ENCODE measurements at regions not wholly inside any gene's neighbourhood (a gene's known extent, or its start where the extent isn't known, plus 50 kb on each side); places are given as distances from the start of the nearest gene placed in this dataset.
A peak's percentile ranks its signal among the peaks of the same experiment; 100 is the strongest.
"Not testable (repeated sequence)": the region's sequence is repeated elsewhere in the genome, so short reads cannot be mapped to it uniquely, and the experiment has no call there.

DNA sequence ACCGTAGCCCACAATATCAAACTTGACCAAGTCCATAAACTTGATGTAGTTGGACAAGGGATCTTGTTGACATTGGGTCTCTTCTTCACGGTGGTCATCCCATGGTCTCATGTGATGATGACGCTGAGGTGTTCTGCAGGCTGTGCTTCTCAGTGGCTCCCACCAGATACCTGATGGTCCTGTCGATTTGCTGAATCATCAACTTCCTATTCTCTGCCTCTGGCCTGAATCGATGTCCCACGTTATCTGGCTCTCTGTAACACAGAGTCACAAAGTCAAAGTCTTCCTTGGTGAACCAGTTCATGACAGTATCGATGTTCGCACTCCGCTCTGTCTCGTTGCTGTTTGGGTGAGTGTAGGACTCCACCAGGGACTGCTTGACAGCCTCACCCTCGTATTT is 217.2 kb upstream of the FRG2C start:
- H3K4me1 ChIP-seq (ENCODE audit: control insufficient read depth in 1 of 2, insufficient read depth in 2 of 2, low read depth in 1 of 2, low read length in 1 of 2); POLR2A ChIA-PET: not testable (repeated sequence)

DNA sequence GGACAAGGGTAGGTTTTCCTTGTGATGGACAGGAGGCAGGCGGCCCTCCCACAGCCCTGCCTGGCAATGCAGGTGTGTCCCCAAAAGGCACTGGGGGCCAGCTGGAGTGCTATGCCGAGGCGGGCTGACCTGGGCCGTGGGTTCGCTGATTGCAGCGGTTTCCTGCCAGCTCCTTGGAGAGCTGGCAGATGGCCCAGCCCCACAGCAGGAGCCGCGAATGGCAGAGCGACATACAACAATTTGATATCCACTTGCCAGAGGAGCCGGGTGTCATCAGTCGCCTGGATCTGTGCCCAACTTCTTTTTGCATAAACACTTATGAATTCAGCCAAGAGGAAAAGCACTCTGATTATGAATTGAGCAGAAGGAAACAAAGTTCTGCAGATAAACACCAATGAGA is 210.8 kb upstream of the FRG2C start:
- not testable (repeated sequence) for H3K9me3 ChIP-seq; H4K20me1 ChIP-seq (ENCODE audit: insufficient read depth); H2AFZ ChIP-seq (ENCODE audit: low read depth); H3K9ac ChIP-seq; H3K4me2 ChIP-seq; H3K79me2 ChIP-seq (ENCODE audit: insufficient read depth); H3K4me3 ChIP-seq (ENCODE audit: low read depth in 2 of 2, low read length in 1 of 2); H3K27me3 ChIP-seq (ENCODE audit: insufficient read depth); H3K4me1 ChIP-seq (ENCODE audit: control insufficient read depth in 1 of 2, insufficient read depth in 2 of 2, low read depth in 1 of 2, low read length in 1 of 2); H3K36me3 ChIP-seq (replicated peaks in 1 of 2; ENCODE audit: control insufficient read depth in 1 of 2, insufficient read depth in 2 of 2, low read length in 1 of 2); H3F3A ChIP-seq (replicated peaks; ENCODE audit: insufficient read depth); H3K9me2 ChIP-seq
- ChIA-PET POLR2A (interaction anchor here (0.6 kb wide), 1 partner anchor 18 kb away, joined by 3 read pairs; no protein-coding TSS in a partner anchor), CTCF (interaction anchor here (1.1 kb wide), 1 partner anchor 262 kb away, joined by 3 read pairs; no protein-coding TSS in a partner anchor)
- 16% methylated on average over 6 of the region's 11 CpGs for WGBS (ENCODE audit: low lambda C conversion rate)
- H3K27ac ChIP-seq (ENCODE audit: low read depth in 2 of 2, low read length in 1 of 2): peak overlapping the region in 1 of 2 experiments; percentile 67; a peak in 1 of 4 replicates
- DNase-seq: peak; percentile 66

More for the DNA sequence above, 217.2 kb upstream of the FRG2C start:
- 72% methylated on average over 11 of the region's 11 CpGs for WGBS (ENCODE audit: low lambda C conversion rate)
- H3K9me3 ChIP-seq; H3K36me3 ChIP-seq (replicated peaks in 1 of 2; ENCODE audit: control insufficient read depth in 1 of 2, insufficient read depth in 2 of 2, low read length in 1 of 2); H4K20me1 ChIP-seq (ENCODE audit: insufficient read depth); H3K9me2 ChIP-seq; H3K4me3 ChIP-seq (ENCODE audit: low read depth in 2 of 2, low read length in 1 of 2); H3K9ac ChIP-seq; H2AFZ ChIP-seq (ENCODE audit: low read depth); H3K4me2 ChIP-seq; H3K27ac ChIP-seq (ENCODE audit: low read depth in 2 of 2, low read length in 1 of 2); H3F3A ChIP-seq (replicated peaks; ENCODE audit: insufficient read depth); H3K27me3 ChIP-seq (ENCODE audit: insufficient read depth); DNase-seq; CTCF ChIA-PET; H3K79me2 ChIP-seq (ENCODE audit: insufficient read depth): not testable (repeated sequence)

DNA sequence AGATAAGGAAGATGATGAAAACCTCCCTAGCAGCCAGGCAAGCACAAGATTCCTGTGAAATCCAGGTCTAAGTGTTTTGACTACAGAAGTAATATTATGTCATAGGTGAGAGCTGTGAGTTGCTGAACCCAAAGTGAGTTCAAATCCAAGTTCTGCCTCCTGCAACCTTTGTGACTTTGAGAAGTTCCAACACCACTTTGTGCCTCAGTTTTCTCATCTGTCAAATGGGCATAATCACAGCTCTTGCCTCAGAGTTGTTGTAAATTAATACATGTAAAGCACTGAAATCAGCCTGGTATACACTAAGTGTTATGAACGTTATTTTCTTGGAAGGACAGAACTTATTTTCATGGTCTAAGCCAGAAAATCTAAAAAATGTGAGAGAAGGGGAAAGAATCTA is 210.3 kb upstream of the FRG2C start:
- H3K9me2 ChIP-seq; H3F3A ChIP-seq (replicated peaks; ENCODE audit: insufficient read depth); H3K79me2 ChIP-seq (ENCODE audit: insufficient read depth); H3K9me3 ChIP-seq; H3K4me1 ChIP-seq (ENCODE audit: control insufficient read depth in 1 of 2, insufficient read depth in 2 of 2, low read depth in 1 of 2, low read length in 1 of 2); H3K36me3 ChIP-seq (replicated peaks in 1 of 2; ENCODE audit: control insufficient read depth in 1 of 2, insufficient read depth in 2 of 2, low read length in 1 of 2); DNase-seq; H2AFZ ChIP-seq (ENCODE audit: low read depth); H4K20me1 ChIP-seq (ENCODE audit: insufficient read depth); H3K27me3 ChIP-seq (ENCODE audit: insufficient read depth); H3K4me2 ChIP-seq; H3K4me3 ChIP-seq (ENCODE audit: low read depth in 2 of 2, low read length in 1 of 2); H3K27ac ChIP-seq (ENCODE audit: low read depth in 2 of 2, low read length in 1 of 2); H3K9ac ChIP-seq: not testable (repeated sequence)
- ChIA-PET CTCF (interaction anchor here (1.1 kb wide), 1 partner anchor 262 kb away, joined by 3 read pairs; no protein-coding TSS in a partner anchor), POLR2A (interaction anchor here (0.6 kb wide), 1 partner anchor 19 kb away, joined by 3 read pairs; no protein-coding TSS in a partner anchor)
- 31% methylated on average over 1 of the region's 1 CpG for WGBS (ENCODE audit: low lambda C conversion rate)

DNA sequence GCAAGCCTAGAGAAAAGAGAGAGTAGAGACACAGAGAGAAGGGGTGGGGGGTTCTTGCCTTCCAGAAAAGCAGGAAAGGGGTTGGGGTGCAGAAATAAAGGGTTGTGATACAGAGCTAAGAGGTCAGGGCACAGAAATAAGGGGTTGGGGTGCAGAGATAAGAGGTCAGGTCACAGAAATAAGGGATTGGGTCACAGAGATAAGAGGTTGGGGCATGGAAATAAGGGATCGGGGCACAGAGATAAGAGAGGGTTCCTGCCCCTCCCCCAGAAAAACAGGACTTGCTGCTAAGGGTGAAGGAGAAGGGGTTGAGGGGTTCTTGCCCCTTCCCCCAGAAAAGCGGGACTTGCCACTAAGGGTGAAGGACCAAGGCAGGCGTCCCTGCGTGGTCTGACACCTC is 189.6 kb upstream of the FRG2C start:
- H3K4me1 ChIP-seq (ENCODE audit: control insufficient read depth in 1 of 2, insufficient read depth in 2 of 2, low read depth in 1 of 2, low read length in 1 of 2); H3K79me2 ChIP-seq (ENCODE audit: insufficient read depth); H3K27ac ChIP-seq (ENCODE audit: low read depth in 2 of 2, low read length in 1 of 2); CTCF ChIA-PET; H3K27me3 ChIP-seq (ENCODE audit: insufficient read depth); H2AFZ ChIP-seq (ENCODE audit: low read depth); DNase-seq; H3K9me2 ChIP-seq; H3K4me3 ChIP-seq (ENCODE audit: low read depth in 2 of 2, low read length in 1 of 2); H3K4me2 ChIP-seq; POLR2A ChIA-PET; H4K20me1 ChIP-seq (ENCODE audit: insufficient read depth); H3K36me3 ChIP-seq (replicated peaks in 1 of 2; ENCODE audit: control insufficient read depth in 1 of 2, insufficient read depth in 2 of 2, low read length in 1 of 2); H3K9me3 ChIP-seq; H3K9ac ChIP-seq; H3F3A ChIP-seq (replicated peaks; ENCODE audit: insufficient read depth): not testable (repeated sequence)
- 35% methylated on average over 4 of the region's 4 CpGs for whole genome bisulfite sequencing (ENCODE audit: low lambda C conversion rate)

DNA sequence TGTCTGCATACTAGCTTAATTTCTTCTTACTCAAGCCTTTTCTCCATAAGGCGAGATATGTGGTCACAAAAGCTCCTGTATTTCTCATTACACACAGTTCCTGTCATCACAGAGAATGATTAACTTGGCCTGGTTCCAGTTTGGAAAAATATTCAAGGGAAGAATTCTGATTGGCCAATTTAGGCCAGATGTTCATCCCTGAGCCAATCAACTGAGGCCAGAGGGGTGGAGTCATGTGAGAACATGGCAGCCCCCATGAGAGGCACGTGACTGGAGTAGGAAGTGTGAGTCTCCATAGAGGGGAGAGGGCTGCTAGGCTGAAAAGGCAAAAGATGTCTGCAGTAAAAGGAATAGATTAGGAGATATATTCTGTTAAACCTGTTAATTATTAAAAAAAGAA is 167.5 kb upstream of the FRG2C start:
- H2AFZ ChIP-seq (ENCODE audit: low read depth); H3K9ac ChIP-seq; POLR2A ChIA-PET; H3K79me2 ChIP-seq (ENCODE audit: insufficient read depth); DNase-seq; H3K4me3 ChIP-seq (ENCODE audit: low read depth in 2 of 2, low read length in 1 of 2); H3K4me1 ChIP-seq (ENCODE audit: control insufficient read depth in 1 of 2, insufficient read depth in 2 of 2, low read depth in 1 of 2, low read length in 1 of 2); H3K27ac ChIP-seq (ENCODE audit: low read depth in 2 of 2, low read length in 1 of 2); H3K36me3 ChIP-seq (replicated peaks in 1 of 2; ENCODE audit: control insufficient read depth in 1 of 2, insufficient read depth in 2 of 2, low read length in 1 of 2); H3K27me3 ChIP-seq (ENCODE audit: insufficient read depth); H3K9me3 ChIP-seq; H3K4me2 ChIP-seq; H3K9me2 ChIP-seq; CTCF ChIA-PET; H3F3A ChIP-seq (replicated peaks; ENCODE audit: insufficient read depth); H4K20me1 ChIP-seq (ENCODE audit: insufficient read depth): not testable (repeated sequence)
- WGBS (ENCODE audit: low lambda C conversion rate): 7% methylated on average over 2 of the region's 2 CpGs

DNA sequence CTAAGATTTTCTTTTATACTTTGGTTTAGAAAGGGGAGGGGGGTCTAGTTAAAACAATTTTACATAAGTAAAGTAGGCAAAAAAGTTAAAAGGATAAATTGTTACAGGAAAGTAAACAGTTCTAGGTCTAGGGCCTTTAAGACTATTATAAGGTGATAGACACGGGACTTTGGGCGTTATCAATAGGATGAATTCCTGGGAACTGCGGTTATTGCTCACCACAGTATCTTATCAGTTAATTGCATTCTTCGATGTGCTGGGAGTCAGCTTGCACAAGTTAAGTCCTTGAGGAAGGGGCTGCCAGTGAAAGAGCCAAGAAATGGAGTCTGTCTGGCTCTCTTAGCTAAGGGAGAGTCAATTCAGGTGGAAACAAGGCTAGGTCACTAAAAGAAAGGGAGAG is 163.8 kb upstream of the FRG2C start:
- CTCF ChIA-PET; H3K27me3 ChIP-seq (ENCODE audit: insufficient read depth); H3K9me2 ChIP-seq; H3K4me2 ChIP-seq; H3F3A ChIP-seq (replicated peaks; ENCODE audit: insufficient read depth); H3K27ac ChIP-seq (ENCODE audit: low read depth in 2 of 2, low read length in 1 of 2); H3K9me3 ChIP-seq; POLR2A ChIA-PET; H3K4me3 ChIP-seq (ENCODE audit: low read depth in 2 of 2, low read length in 1 of 2); H3K9ac ChIP-seq; H3K79me2 ChIP-seq (ENCODE audit: insufficient read depth); H2AFZ ChIP-seq (ENCODE audit: low read depth); DNase-seq; H3K36me3 ChIP-seq (replicated peaks in 1 of 2; ENCODE audit: control insufficient read depth in 1 of 2, insufficient read depth in 2 of 2, low read length in 1 of 2); H4K20me1 ChIP-seq (ENCODE audit: insufficient read depth); H3K4me1 ChIP-seq (ENCODE audit: control insufficient read depth in 1 of 2, insufficient read depth in 2 of 2, low read depth in 1 of 2, low read length in 1 of 2): not testable (repeated sequence)
- WGBS (ENCODE audit: low lambda C conversion rate): 51% methylated on average over 4 of the region's 4 CpGs

DNA sequence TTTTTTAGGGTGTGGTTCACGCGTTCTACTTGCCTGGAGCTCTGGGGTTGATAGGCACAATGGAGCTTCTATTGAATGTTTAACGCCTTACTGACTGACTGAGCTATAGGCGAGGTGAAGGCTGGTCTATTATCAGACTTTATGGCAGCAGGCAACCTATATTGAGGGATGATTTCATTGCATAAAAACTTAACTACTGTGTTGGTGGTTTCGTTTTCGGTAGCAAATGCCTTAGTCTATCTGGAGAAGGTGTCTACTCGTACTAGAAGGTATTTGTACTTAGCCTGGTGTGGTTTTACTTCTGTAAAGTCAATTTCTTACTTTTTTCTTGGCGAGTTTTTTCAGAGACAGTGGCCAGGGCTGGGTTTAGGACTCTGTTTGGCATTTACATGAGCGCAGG is 162.0 kb upstream of the FRG2C start:
- H3K4me2 ChIP-seq; H3K36me3 ChIP-seq (replicated peaks in 1 of 2; ENCODE audit: control insufficient read depth in 1 of 2, insufficient read depth in 2 of 2, low read length in 1 of 2); H2AFZ ChIP-seq (ENCODE audit: low read depth); H3K9ac ChIP-seq; H3K79me2 ChIP-seq (ENCODE audit: insufficient read depth); H3K4me3 ChIP-seq (ENCODE audit: low read depth in 2 of 2, low read length in 1 of 2); POLR2A ChIA-PET; H3K27me3 ChIP-seq (ENCODE audit: insufficient read depth); H3K9me3 ChIP-seq; H3F3A ChIP-seq (replicated peaks; ENCODE audit: insufficient read depth); DNase-seq; H3K9me2 ChIP-seq; H4K20me1 ChIP-seq (ENCODE audit: insufficient read depth); H3K27ac ChIP-seq (ENCODE audit: low read depth in 2 of 2, low read length in 1 of 2); H3K4me1 ChIP-seq (ENCODE audit: control insufficient read depth in 1 of 2, insufficient read depth in 2 of 2, low read depth in 1 of 2, low read length in 1 of 2): not testable (repeated sequence)
- WGBS (ENCODE audit: low lambda C conversion rate): 40% methylated on average over 9 of the region's 9 CpGs
- CTCF ChIA-PET: interaction anchor here (1.2 kb wide), 1 partner anchor 73 kb away, joined by 3 read pairs; no protein-coding TSS in a partner anchor
